Medulla oblongata (tissue), 1 donor: ENCODE measurements at regions not wholly inside any gene's neighbourhood (a gene's known extent, or its start where the extent isn't known, plus 50 kb on each side); places are given as distances from the start of the nearest gene placed in this dataset.
"Not testable (repeated sequence)": the region's sequence is repeated elsewhere in the genome, so short reads cannot be mapped to it uniquely, and the experiment has no call there.

Source experiments
- DNase-seq: peaks from one replicate; pipeline ENCODE4 v3.0.0-alpha.2; 2015; ENCODE audit errors: extremely low spot score

GRCh38 chr14:71395636-71396035 is 488.4 kb downstream of the PCNX1 start:
- no peak for DNase-seq

- no peak for DNase-seq
Observed at GRCh38 chr14:71396050-71396677, 488.9 kb downstream of the PCNX1 start.

GRCh38 chr14:71397371-71397770 is 490.1 kb downstream of the PCNX1 start:
- DNase-seq: no peak

GRCh38 chr14:71398450-71398849 is 491.2 kb downstream of the PCNX1 start:
- no peak for DNase-seq

GRCh38 chr14:71399057-71399487 is 491.8 kb downstream of the PCNX1 start:
- peak; percentile 39 for DNase-seq

GRCh38 chr14:71400871-71401321 is 493.6 kb downstream of the PCNX1 start:
- no peak for DNase-seq

GRCh38 chr14:71402415-71402814 is 495.2 kb downstream of the PCNX1 start:
- DNase-seq: not testable (repeated sequence)

- no peak for DNase-seq
Observed at GRCh38 chr14:71403656-71404055, 496.4 kb downstream of the PCNX1 start.

- DNase-seq: no peak
Observed at GRCh38 chr14:71405676-71406075, 498.4 kb downstream of the PCNX1 start.

GRCh38 chr14:71408362-71409030 is 501.2 kb downstream of the PCNX1 start:
- DNase-seq: no peak

GRCh38 chr14:71410578-71411284 is 503.5 kb downstream of the PCNX1 start:
- no peak for DNase-seq

- no peak for DNase-seq
Observed at GRCh38 chr14:71411285-71411595, 504.0 kb downstream of the PCNX1 start.

- no peak for DNase-seq
Observed at GRCh38 chr14:71411738-71412137, 504.5 kb downstream of the PCNX1 start.

- no peak for DNase-seq
Observed at GRCh38 chr14:71414631-71415403, 507.6 kb downstream of the PCNX1 start.

- DNase-seq: no peak
Observed at GRCh38 chr14:71415404-71415690, 508.1 kb downstream of the PCNX1 start.

- no peak for DNase-seq
Observed at GRCh38 chr14:71416392-71416791, 509.1 kb downstream of the PCNX1 start.

GRCh38 chr14:71418532-71419245 is 511.4 kb downstream of the PCNX1 start:
- no peak for DNase-seq

- DNase-seq: no peak
Observed at GRCh38 chr14:71423481-71423880, 508.7 kb upstream of the RGS6 start.

- no peak for DNase-seq
Observed at GRCh38 chr14:71424941-71425340, 507.3 kb upstream of the RGS6 start.

GRCh38 chr14:71426001-71426400 is 506.2 kb upstream of the RGS6 start:
- no peak for DNase-seq

GRCh38 chr14:71429902-71430301 is 502.3 kb upstream of the RGS6 start:
- no peak for DNase-seq

GRCh38 chr14:71430321-71430677 is 501.9 kb upstream of the RGS6 start:
- DNase-seq: no peak
